Forelimb muscle (tissue), 1 donor: ENCODE measurements at regions not wholly inside any gene's neighbourhood (a gene's known extent, or its start where the extent isn't known, plus 50 kb on each side); places are given as distances from the start of the nearest gene placed in this dataset.

ENCODE experiments used
- DNase-seq: peaks from one replicate; pipeline ENCODE4 v3.0.0-alpha.2; 2013; ENCODE audit warnings: low read depth

- no peak for DNase-seq
Observed at GRCh38 chr10:78272329-78272728, 238.7 kb downstream of the RPS24 start.

GRCh38 chr10:78274491-78274890 is 240.8 kb downstream of the RPS24 start:
- DNase-seq: no peak

- no peak for DNase-seq
Observed at GRCh38 chr10:78276139-78276538, 242.5 kb downstream of the RPS24 start.

- DNase-seq: no peak
Observed at GRCh38 chr10:78277314-78278057, 243.8 kb downstream of the RPS24 start.

DNA sequence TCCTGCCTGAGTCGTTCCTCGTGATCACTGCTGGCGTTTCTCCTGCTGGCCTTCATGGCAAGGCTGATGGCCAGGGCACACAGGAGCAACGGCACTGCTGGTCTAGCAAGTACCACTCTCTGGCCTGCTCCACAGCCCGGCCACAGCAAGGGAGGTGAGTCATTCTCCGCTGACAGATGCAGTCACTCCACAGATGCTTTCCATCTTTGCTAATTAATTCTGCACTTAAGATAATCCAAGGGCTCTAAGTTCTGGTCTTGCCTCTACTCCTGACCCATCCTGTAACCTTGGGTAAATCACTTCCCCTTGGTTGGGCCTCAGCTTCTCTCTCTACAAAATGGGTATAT is 244.4 kb downstream of the RPS24 start:
- DNase-seq: no peak

DNA sequence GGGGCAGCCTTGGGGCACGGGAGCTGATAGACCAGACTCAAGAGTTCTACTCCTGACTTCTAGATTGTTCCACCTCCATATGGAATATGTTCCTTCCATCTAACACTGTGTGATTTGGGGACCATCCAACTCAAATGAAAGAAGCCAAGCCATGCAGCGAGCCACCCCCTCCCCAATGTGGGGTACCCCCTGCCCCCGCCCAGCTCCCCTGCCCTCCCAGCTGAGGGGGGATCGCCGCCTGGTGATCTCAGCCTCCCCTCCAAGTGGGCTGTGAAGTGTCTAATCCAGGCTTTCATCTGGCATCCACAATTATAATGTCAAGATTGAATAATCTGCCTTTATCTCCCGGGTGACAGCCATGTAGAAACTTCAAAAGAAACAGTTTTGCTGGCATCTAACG is 246.1 kb downstream of the RPS24 start:
- no peak for DNase-seq

- DNase-seq: no peak
Observed at GRCh38 chr10:78280604-78281003, 246.9 kb downstream of the RPS24 start.

- DNase-seq: no peak
Observed at GRCh38 chr10:78281627-78282026, 248.0 kb downstream of the RPS24 start.

DNA sequence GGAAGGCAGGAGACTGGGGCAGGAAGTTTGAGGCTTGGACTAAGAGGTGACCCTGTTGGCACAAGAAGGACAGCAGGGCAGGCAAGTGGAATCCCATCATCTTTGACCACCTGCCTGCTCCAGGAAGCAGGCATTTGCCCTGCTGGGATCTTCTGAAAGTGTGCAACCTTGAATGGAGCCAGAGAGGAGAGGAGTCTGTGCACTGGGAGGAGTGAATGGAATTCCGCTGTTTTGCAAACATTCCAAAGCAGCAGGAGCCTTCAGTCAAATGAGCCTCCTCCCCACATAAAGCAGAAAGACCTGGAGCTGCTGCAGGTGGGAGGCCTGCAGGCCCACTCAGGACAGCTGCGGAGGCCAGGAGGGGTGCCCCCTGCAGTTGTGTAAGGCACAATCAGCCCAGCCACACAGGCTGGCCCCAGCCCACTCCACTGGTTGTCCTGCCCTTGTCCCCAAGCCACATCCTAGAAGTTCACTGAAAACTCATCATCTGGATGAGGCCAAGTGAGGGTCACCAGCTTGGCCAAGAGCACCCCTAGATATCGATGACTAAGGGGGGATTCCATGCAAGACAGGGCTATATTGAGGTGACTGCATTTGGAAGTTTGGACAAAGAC is 249.5 kb downstream of the RPS24 start:
- DNase-seq: no peak

GRCh38 chr10:78284381-78284780 is 250.7 kb downstream of the RPS24 start:
- DNase-seq: no peak

GRCh38 chr10:78285226-78285625 is 251.6 kb downstream of the RPS24 start:
- DNase-seq: no peak

GRCh38 chr10:78286186-78286585 is 252.5 kb downstream of the RPS24 start:
- no peak for DNase-seq

DNA sequence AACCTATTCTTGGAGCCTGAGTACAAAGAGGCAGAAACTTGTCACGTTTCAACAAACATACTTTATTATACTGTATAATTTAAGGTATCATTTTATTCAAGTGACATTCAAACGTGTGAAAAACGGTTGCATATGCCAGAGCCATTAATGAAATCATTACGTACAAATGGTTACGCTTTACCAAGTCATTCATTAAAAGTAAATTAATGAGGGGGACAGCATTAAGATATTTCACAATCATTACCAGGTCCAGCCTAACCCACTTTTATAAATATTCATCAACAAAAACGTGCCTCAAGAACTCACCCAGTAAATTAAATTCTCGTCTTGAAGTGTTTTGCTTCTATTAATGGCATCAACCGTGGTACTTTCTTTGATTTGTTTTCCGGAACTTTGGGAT is 253.0 kb downstream of the RPS24 start:
- DNase-seq: no peak

GRCh38 chr10:78287618-78288017 is 254.0 kb downstream of the RPS24 start:
- DNase-seq: no peak

- DNase-seq: no peak
Observed at GRCh38 chr10:78288663-78289062, 255.0 kb downstream of the RPS24 start.

DNA sequence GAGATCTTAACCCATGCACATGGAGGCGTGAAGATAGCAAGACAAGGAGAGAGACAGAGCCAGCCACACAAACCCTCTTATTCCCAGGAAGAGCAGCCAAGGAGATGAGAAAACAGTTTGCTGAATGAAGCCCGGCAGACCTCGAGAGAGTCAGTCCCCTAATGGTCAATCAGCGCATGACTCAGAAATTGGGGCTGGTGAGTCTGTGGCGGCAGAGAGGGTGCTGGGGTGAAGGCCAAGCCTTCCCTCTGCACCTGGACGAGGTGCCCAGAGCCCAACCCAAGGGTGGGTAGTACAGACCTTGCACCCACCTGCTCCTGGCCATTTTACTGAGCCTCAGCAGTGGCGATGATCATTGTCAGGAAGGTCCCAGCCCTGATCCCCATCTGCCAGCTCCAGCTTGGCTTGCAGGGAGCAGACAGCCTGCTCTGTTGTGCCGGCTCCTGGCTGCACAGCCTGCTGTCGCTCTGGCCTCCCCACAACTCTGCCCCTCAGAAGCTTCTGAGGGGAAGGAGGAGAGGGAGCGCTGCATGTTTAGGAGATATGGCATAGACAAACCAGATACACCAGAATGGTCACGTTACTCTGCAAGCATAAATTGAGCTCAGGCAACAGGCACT is 256.6 kb downstream of the RPS24 start:
- no peak for DNase-seq

- no peak for DNase-seq
Observed at GRCh38 chr10:78291722-78292121, 258.1 kb downstream of the RPS24 start.

DNA sequence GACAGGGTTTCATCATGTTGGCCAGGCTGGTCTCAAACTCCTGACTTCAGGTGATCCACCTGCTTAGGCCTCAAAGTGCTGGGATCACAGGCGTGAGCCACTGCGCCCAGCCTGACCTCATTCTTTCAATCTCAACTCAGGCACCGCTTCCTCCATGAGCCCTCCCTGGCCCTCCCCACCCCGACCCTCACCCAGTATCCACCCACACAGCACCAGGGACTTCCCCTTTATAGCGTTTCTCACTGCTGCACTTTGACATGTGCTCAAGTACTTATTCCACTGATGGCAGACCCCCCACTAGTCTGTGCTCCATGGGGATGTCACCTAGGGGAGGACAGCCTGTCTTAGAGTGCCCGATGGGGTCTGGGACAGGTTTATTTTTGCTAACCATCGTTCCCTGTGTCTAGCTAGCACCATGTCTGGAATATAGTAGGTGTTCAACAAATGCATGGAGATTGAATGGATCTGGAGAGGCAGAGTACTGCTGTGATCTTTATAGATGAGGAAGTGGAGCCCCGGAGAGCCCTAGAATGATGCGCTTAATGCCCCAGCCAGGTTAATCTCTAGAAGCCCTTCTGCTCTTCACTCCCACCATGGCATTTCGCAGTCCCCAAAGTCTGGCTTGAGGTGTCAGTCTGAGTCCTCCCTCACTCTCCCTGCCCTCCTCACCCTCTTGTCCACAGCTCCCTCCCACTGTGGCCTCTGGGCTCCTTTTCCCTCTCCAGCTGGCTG is 258.8 kb downstream of the RPS24 start:
- no peak for DNase-seq

GRCh38 chr10:78292982-78293865 is 259.6 kb downstream of the RPS24 start:
- no peak for DNase-seq

DNA sequence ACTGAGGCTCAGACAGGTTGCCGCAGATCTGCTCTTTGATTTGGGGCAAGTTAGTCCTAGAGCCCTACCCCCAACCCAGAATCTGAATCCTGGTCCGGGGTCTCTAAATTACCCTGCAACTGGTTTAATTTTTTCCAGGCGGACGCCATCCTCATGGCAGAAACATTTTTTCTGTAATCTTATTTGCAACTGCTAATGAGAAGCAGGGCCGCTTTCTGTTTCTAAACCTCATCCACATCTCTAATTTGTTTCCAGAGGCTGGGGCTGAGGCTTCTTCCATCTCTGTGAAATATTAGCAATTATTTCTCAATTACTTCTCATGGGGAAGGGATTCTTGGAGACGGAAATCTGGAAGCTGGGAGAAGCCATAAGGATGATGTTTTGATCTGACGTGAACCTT is 261.6 kb downstream of the RPS24 start:
- DNase-seq: no peak

DNA sequence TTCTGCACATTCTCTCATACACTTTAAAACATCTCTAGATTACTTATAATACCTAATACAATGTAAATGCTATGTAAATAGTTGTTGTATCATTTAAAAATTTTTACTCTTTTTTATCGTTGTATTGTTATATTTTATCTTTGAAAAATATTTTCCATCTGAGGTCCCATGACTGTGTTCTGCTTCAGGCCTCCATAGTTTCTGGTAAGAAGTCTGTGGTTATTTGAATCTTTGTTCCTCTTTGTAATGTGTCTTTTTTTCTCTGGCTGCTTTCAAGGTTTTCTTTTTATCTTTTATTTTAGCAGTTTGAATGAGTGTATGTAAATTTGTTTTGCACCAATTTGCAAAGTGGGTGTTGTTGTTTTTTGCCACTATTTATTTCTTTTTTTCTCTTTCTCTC is 263.1 kb downstream of the RPS24 start:
- no peak for DNase-seq

DNA sequence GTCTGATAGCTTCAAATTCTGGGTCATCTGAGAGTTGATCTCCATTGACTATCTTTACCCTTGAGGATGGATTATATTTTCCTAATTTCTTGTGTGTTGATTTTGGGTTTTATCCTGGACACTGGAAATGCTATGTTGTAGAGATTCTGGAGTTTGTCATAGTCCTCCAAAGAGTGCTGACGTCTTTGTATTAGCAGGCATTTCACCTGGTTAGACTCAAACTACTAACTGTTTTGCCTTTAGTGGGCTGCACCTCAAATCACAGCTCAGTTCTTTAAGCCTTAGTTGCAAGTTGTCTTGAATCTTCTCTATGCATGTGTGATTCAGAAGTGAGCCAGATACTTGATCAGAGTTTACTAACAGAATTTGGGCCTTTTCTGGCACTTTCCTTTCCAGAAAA is 264.3 kb downstream of the RPS24 start:
- no peak for DNase-seq
